ENCODE measurements at regions not wholly inside any gene's neighbourhood (a gene's known extent, or its start where the extent isn't known, plus 50 kb on each side); places are given as distances from the start of the nearest gene placed in this dataset.

DNA sequence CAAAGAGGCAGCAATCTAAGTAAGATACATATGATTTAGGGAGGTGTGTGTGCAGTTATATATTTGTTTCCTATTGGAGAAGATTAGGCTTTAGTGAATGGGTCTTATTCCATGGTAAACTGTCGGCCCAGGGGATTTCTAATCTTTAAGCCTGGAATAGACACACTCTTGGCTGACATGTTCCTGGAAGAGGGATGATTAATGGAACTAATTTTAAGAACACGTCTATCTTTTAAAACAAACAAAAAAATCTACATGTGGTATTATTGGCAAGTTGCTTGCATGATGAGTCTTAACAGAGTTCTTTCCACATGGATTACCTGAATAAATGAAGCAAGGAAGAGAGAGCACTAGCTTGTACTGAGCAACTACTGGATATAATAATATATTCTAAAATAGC, 114.2 kb upstream of the NT5C1B start (continued):
- TF ChIP-seq NFIX (CRISPR knock-in tag; IDR thresholded peaks at IDR 0.05; ENCODE audit: low read depth): no peak
- no peak for TF ChIP-seq CREM (IDR thresholded peaks at IDR 0.05; ENCODE audit: low read depth)
- no peak for TF ChIP-seq NFE2 (IDR thresholded peaks at IDR 0.05; ENCODE audit: low read depth)
- TF ChIP-seq ZNF785 (CRISPR knock-in tag; IDR thresholded peaks at IDR 0.05): no peak
- no peak for TF ChIP-seq TEAD4 (IDR thresholded peaks at IDR 0.05; ENCODE audit: low read length)
- TF ChIP-seq TEAD4 (CRISPR knock-in tag; IDR thresholded peaks at IDR 0.05; ENCODE audit: borderline replicate concordance): no peak
- no peak for TF ChIP-seq RCOR1 (IDR thresholded peaks at IDR 0.05; ENCODE audit: borderline replicate concordance in 1 of 2, low read depth in 2 of 2, low read length in 2 of 2)
- no peak for TF ChIP-seq PRMT5 (CRISPR knock-in tag; IDR thresholded peaks at IDR 0.05)
- TF ChIP-seq ZNF717 (CRISPR knock-in tag; IDR thresholded peaks at IDR 0.05): no peak
- no peak for TF ChIP-seq OTX1 (CRISPR knock-in tag; IDR thresholded peaks at IDR 0.05)
- no peak for TF ChIP-seq EZH2 (IDR thresholded peaks at IDR 0.05; ENCODE audit: borderline replicate concordance, low read depth, low read length)
- no peak for TF ChIP-seq NEUROD1 (IDR thresholded peaks at IDR 0.05; ENCODE audit: borderline replicate concordance, low read depth, low read length, partially characterized antibody)
- TF ChIP-seq, protein P1, sequence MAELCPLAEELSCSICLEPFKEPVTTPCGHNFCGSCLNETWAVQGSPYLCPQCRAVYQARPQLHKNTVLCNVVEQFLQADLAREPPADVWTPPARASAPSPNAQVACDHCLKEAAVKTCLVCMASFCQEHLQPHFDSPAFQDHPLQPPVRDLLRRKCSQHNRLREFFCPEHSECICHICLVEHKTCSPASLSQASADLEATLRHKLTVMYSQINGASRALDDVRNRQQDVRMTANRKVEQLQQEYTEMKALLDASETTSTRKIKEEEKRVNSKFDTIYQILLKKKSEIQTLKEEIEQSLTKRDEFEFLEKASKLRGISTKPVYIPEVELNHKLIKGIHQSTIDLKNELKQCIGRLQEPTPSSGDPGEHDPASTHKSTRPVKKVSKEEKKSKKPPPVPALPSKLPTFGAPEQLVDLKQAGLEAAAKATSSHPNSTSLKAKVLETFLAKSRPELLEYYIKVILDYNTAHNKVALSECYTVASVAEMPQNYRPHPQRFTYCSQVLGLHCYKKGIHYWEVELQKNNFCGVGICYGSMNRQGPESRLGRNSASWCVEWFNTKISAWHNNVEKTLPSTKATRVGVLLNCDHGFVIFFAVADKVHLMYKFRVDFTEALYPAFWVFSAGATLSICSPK (IDR thresholded peaks at IDR 0.05; ENCODE audit: borderline replicate concordance): no peak
- no peak for TF ChIP-seq ZNF224 (CRISPR knock-in tag; IDR thresholded peaks at IDR 0.05)
- no peak for TF ChIP-seq ZNF583 (CRISPR knock-in tag; IDR thresholded peaks at IDR 0.05)
